OCI-LY7 (cell line): ENCODE measurements at regions not wholly inside any gene's neighbourhood (a gene's known extent, or its start where the extent isn't known, plus 50 kb on each side); places are given as distances from the start of the nearest gene placed in this dataset.

Experiments
- BruUV-seq: library from RNA; stranded (reverse); fragments of 400-500 nt; replicated peaks from 2 replicates; lab custom pipeline; 2021; lab: Mats Ljungman, UMichigan
- CTCF ChIA-PET: fragments of 300-600 bp; sonication (Branson Sonifier 250); formaldehyde crosslinking; loops from one replicate; lab custom pipeline; 2022; ENCODE audit warnings: antibody characterized with exemption; ENCODE audit not compliant: unreplicated experiment; lab: Charles Lee
- POLR2A ChIA-PET: fragments of 300-600 bp; sonication (Branson Sonifier 250); formaldehyde crosslinking; loops from one replicate; lab custom pipeline; 2022; ENCODE audit warnings: antibody characterized with exemption; lab: Charles Lee
- DNase-seq: peaks from one replicate; pipeline ENCODE4 v3.0.0-alpha.2; 2015; ENCODE audit warnings: low spot score
- H2AFZ ChIP-seq: fragments of 200-600 bp; sonication (generic), shearing (Covaris generic); 2 replicates; pipeline ENCODE4 v1.6.1; 2014; ENCODE audit warnings: mild to moderate bottlenecking, antibody characterized with exemption, low read length, moderate library complexity
- H3K27ac ChIP-seq: fragments of 200-600 bp; sonication (generic); 2 replicates; pipeline ENCODE4 v1.5.1; 2014; ENCODE audit warnings: mixed run types, low read depth, mild to moderate bottlenecking, moderate library complexity, low read length, inconsistent platforms; ENCODE audit not compliant: poor library complexity, severe bottlenecking
- H3K36me3 ChIP-seq: fragments of 200-600 bp; sonication (generic); 2 replicates; pipeline ENCODE4 v1.6.1; 2014; ENCODE audit warnings: mild to moderate bottlenecking, antibody characterized with exemption, low read length, moderate library complexity, mixed read lengths; ENCODE audit not compliant: insufficient read depth
- H3K4me1 ChIP-seq: fragments of 200-600 bp; sonication (generic); 2 replicates; pipeline ENCODE4 v1.5.1; 2014; ENCODE audit warnings: mild to moderate bottlenecking, low read length; ENCODE audit not compliant: insufficient read depth, poor library complexity, severe bottlenecking
- H3K4me2 ChIP-seq: fragments of 200-600 bp; sonication (generic); 2 replicates; pipeline ENCODE4 v1.6.1; 2014; ENCODE audit warnings: mild to moderate bottlenecking, low read length
- H3K4me3 ChIP-seq: fragments of 200-600 bp; sonication (generic); 2 replicates; pipeline ENCODE4 v1.5.1; 2014; ENCODE audit warnings: mild to moderate bottlenecking, low read depth, low read length; ENCODE audit not compliant: poor library complexity, severe bottlenecking
- H3K79me2 ChIP-seq: fragments of 200-600 bp; sonication (generic); 2 replicates; pipeline ENCODE4 v1.6.1; 2016; ENCODE audit warnings: low read depth, mild to moderate bottlenecking, low read length, moderate library complexity, mixed read lengths; ENCODE audit not compliant: insufficient read depth
- H3K9me2 ChIP-seq: fragments of 200-600 bp; sonication (generic); 2 replicates; pipeline ENCODE4 v1.6.1; 2016; ENCODE audit warnings: mild to moderate bottlenecking, low read length, mixed read lengths; ENCODE audit not compliant: insufficient read depth
- H3K9me3 ChIP-seq: fragments of 200-600 bp; sonication (generic); 2 replicates; pipeline ENCODE4 v1.6.1; 2014; ENCODE audit warnings: mild to moderate bottlenecking, mixed run types, low read length, mixed read lengths
- H4K20me1 ChIP-seq: fragments of 200-600 bp; sonication (generic); 2 replicates; pipeline ENCODE4 v1.6.1; 2014; ENCODE audit warnings: mild to moderate bottlenecking, antibody characterized with exemption, low read length, moderate library complexity, mixed read lengths; ENCODE audit not compliant: insufficient read depth
- CTCF ChIP-seq: fragments of 200-600 bp; sonication (generic); conservative IDR thresholded peaks from 2 replicates; pipeline ENCODE4 v1.5.1; 2014; ENCODE audit warnings: mild to moderate bottlenecking, antibody characterized with exemption, low read length, moderate library complexity, mixed read lengths
- EZH2phosphoT487 ChIP-seq: fragments of 200-600 bp; sonication (generic); IDR thresholded peaks from 2 replicates; pipeline ENCODE4 v1.6.1; 2018; ENCODE audit warnings: low read depth, borderline replicate concordance, mild to moderate bottlenecking, mixed run types, antibody characterized with exemption, low read length, moderate library complexity, mixed read lengths
- intact Hi-C: fragments of 100-400 bp; cut with micrococcal nuclease; formaldehyde crosslinking; loops from one replicate; pipeline ENCODE4 v1.10.0; 2022; ENCODE audit not compliant: unreplicated experiment

DNA sequence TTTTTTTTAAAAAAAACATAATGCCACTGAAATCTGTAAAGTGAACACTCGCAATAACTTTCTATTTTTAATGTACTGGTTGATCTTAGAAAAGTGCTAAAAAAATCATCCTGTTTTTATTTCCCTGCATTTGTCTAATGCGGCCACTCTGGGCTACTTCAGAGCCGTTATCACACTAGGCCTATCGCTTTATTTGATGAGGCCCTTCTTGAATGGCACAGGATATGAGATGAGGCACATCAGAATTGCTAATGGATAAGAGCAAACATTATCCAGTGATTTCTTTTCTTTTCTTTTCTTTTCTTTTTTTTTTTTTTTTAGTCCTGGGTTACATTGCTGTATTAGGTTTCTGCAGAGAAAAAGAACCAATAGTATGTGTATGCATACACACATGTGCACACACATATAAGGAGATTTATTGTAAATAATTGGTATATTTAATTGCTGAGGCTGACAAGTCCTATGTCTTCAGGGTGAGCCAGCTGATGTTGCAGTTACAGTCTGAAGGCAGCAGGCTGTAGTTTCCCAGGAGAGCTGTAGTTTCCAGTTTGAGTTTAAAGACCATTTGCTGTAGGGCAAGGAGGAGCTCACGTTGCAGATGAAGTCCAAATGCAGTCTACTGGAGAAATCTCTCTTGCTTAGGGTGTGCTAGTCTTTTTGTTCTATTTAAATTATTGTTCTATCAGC is 391.7 kb downstream of the MED10 start:
- Histone ChIP-seq H3K36me3 (no peaks in the 10 kb centered on the region), H3K27ac (no peak overlapping the region), H2AFZ (no peak overlapping the region), H3K4me2 (no peak overlapping the region), H3K4me1 (no peaks in the 10 kb centered on the region), H3K4me3 (no peak overlapping the region), H3K9me2 (no peaks in the 10 kb centered on the region), H3K79me2 (no peaks in the 10 kb centered on the region), H3K9me3 (no peaks in the 10 kb centered on the region), H4K20me1 (no peaks in the 10 kb centered on the region)
- DNase-seq: no peak
- CTCF ChIA-PET: no interaction called here
- POLR2A ChIA-PET: interaction anchor here (0.5 to 0.9 kb wide), 4 partner anchors 8 to 978 kb away, joined by 3 to 8 read pairs (median 3); no protein-coding TSS in a partner anchor
- BruUV-seq: no TSS peak
- TF ChIP-seq CTCF (no peak), EZH2phosphoT487 (no peak)
- intact Hi-C loops: no loop called here

DNA sequence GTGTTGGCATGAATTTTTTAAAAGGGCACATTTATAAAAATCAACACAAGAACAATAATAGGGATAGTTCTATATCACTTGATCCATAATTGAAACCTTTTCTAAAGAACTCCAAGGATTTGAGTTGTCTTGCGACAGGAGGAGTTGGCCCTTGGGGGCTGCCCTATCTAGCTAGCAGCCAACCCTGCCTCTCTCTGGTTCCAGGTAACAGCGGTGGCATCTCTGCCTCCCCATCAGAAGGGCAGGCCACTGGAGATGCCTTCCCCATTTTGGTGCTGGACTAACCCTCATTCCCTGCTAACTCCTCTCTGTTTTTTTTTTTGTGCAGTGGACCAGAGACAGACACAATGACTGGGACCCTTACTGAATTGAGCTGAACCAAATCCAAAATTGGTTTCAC is 393.0 kb downstream of the MED10 start:
- CTCF ChIA-PET: no interaction called here
- POLR2A ChIA-PET: interaction anchor here (0.9 kb wide), 1 partner anchor 10 kb away, joined by 3 read pairs; no protein-coding TSS in a partner anchor
- Histone ChIP-seq H2AFZ (no peak overlapping the region), H3K27ac (no peak overlapping the region), H4K20me1 (no peaks in the 10 kb centered on the region), H3K4me1 (no peaks in the 10 kb centered on the region), H3K9me2 (no peaks in the 10 kb centered on the region), H3K36me3 (no peaks in the 10 kb centered on the region), H3K9me3 (no peaks in the 10 kb centered on the region), H3K4me2 (no peak overlapping the region), H3K4me3 (no peak overlapping the region), H3K79me2 (no peaks in the 10 kb centered on the region)
- intact Hi-C loops: no loop called here
- TF ChIP-seq EZH2phosphoT487: no peak
- TF ChIP-seq CTCF: no peak
- no TSS peak for BruUV-seq
- no peak for DNase-seq

GRCh38 chr5:5983261-5983980 is 394.9 kb downstream of the MED10 start:
- Histone ChIP-seq H3K4me3 (no peak overlapping the region), H3K9me3 (no peaks in the 10 kb centered on the region), H3K4me2 (no peak overlapping the region), H3K27ac (no peak overlapping the region), H3K36me3 (no peaks in the 10 kb centered on the region), H2AFZ (no peak overlapping the region), H3K4me1 (no peaks in the 10 kb centered on the region), H4K20me1 (no peaks in the 10 kb centered on the region), H3K9me2 (no peaks in the 10 kb centered on the region), H3K79me2 (no peaks in the 10 kb centered on the region)
- BruUV-seq: no TSS peak
- intact Hi-C loops: no loop called here
- DNase-seq: no peak
- ChIA-PET POLR2A (interaction anchor here (0.5 to 0.9 kb wide), 2 partner anchors 20 to 60 kb away, joined by 3 to 5 read pairs; no protein-coding TSS in a partner anchor), CTCF (no interaction called here)
- TF ChIP-seq EZH2phosphoT487: no peak
